Caco-2 (cell line): ENCODE measurements at regions not wholly inside any gene's neighbourhood (a gene's known extent, or its start where the extent isn't known, plus 50 kb on each side); places are given as distances from the start of the nearest gene placed in this dataset.

Experiments
- BruUV-seq: library from RNA; stranded (reverse); fragments of 400-500 nt; replicated peaks from 2 replicates; lab custom pipeline; 2021; lab: Mats Ljungman, UMichigan
- CTCF ChIA-PET: fragments of 300-600 bp; sonication (Branson Sonifier 250); formaldehyde crosslinking; loops from one replicate; lab custom pipeline; 2022; ENCODE audit warnings: antibody characterized with exemption; lab: Charles Lee
- POLR2A ChIA-PET: fragments of 300-600 bp; sonication (Branson Sonifier 250); formaldehyde crosslinking; loops from one replicate; lab custom pipeline; 2022; ENCODE audit warnings: antibody characterized with exemption; lab: Charles Lee
- DNase-seq, 2 experiments: peaks; one replicate each; pipeline versions ENCODE4 v3.0.0 to v3.0.0-alpha.2; 2020 to 2022
- H3K27me3 ChIP-seq: replicated peaks from 2 replicates; pipeline ENCODE4 v1.6.0; 2011; ENCODE audit warnings: low read length; ENCODE audit not compliant: control insufficient read depth, insufficient read depth
- H3K36me3 ChIP-seq: 2 replicates; pipeline ENCODE4 v1.5.1; 2011; ENCODE audit warnings: low read length; ENCODE audit not compliant: control insufficient read depth, insufficient read depth
- H3K4me1 ChIP-seq: fragments of 250-450 bp; sonication (Bioruptor Pico); 2 replicates; pipeline ENCODE4 v1.5.1; 2020; ENCODE audit warnings: mild to moderate bottlenecking
- H3K4me3 ChIP-seq: 2 replicates; pipeline ENCODE4 v1.5.1; 2011; ENCODE audit warnings: low read depth, mild to moderate bottlenecking, control low read depth, low read length
- H3K9me3 ChIP-seq: fragments of 250-450 bp; sonication (Bioruptor Pico); 2 replicates; pipeline ENCODE4 v1.5.1; 2020; ENCODE audit warnings: mild to moderate bottlenecking, moderate library complexity
- H3K27ac Mint-ChIP-seq: one replicate; pipeline ENCODE4 v1.8.0; 2022; ENCODE audit warnings: mixed read lengths; ENCODE audit not compliant: unreplicated experiment
- H3K27me3 Mint-ChIP-seq: one replicate; pipeline ENCODE4 v1.8.0; 2022; ENCODE audit warnings: mixed read lengths; ENCODE audit not compliant: insufficient read depth, unreplicated experiment
- H3K36me3 Mint-ChIP-seq: one replicate; pipeline ENCODE4 v1.8.0; 2022; ENCODE audit warnings: mild to moderate bottlenecking, mixed read lengths; ENCODE audit not compliant: insufficient read depth, unreplicated experiment
- H3K4me1 Mint-ChIP-seq: one replicate; pipeline ENCODE4 v1.8.0; 2022; ENCODE audit warnings: low read depth, mixed read lengths; ENCODE audit not compliant: unreplicated experiment
- H3K4me3 Mint-ChIP-seq: one replicate; pipeline ENCODE4 v1.8.0; 2022; ENCODE audit warnings: mild to moderate bottlenecking, moderate library complexity, mixed read lengths; ENCODE audit not compliant: unreplicated experiment
- H3K9me3 Mint-ChIP-seq: one replicate; pipeline ENCODE4 v1.8.0; 2022; ENCODE audit warnings: mixed read lengths; ENCODE audit not compliant: unreplicated experiment
- CTCF ChIP-seq, 2 experiments: fragments of 200-600 bp in 1 of 2; IDR thresholded peaks; 1 replicate in 1 of 2; 2 replicates in 1 of 2; pipeline versions ENCODE4 v1.5.1 to v1.8.0; 2011 to 2022; ENCODE audit warnings: antibody characterized with exemption in 1 of 2, control low read depth in 1 of 2, inconsistent platforms in 1 of 2, low read depth in 1 of 2, low read length in 1 of 2, mild to moderate bottlenecking in 1 of 2, moderate library complexity in 1 of 2; ENCODE audit not compliant: insufficient read depth in 1 of 2, severe bottlenecking in 1 of 2, unreplicated experiment in 1 of 2
- intact Hi-C: fragments of 100-400 bp; cut with micrococcal nuclease; formaldehyde crosslinking; loops from one replicate; pipeline ENCODE4 v1.10.0; 2022; ENCODE audit not compliant: unreplicated experiment

- intact Hi-C loops, result loop anchor here (5.0 kb wide), 1 partner anchor 195 kb away; the partner anchor contains the start of gene CEBPB
- BruUV-seq, result no TSS peak
- CTCF ChIA-PET, result interaction anchor here (0.5 to 1.0 kb wide), 4 partner anchors 71 to 293 kb away, joined by 3 to 9 read pairs (median 6); no protein-coding TSS in a partner anchor
- Mint-ChIP-seq H3K27ac (no peak overlapping the region), H3K4me1 (peaks cover 62% of the 10 kb centered on the region), H3K9me3 (no peaks in the 10 kb centered on the region), H3K4me3 (no peak overlapping the region), H3K36me3 (no peaks in the 10 kb centered on the region), H3K27me3 (no peaks in the 10 kb centered on the region)
- TF ChIP-seq CTCF (IDR thresholded peaks at IDR 0.05; ENCODE audit: insufficient read depth in 1 of 2, low read depth in 1 of 2, low read length in 1 of 2, severe bottlenecking in 1 of 2, unreplicated experiment in 1 of 2), result no peak
- DNase-seq, result peak; percentile 57 to 81
- peaks cover 60% of the 10 kb centered on the region for H3K4me1 ChIP-seq
- H3K9me3 ChIP-seq, result no peaks in the 10 kb centered on the region
- no peak overlapping the region for H3K4me3 ChIP-seq
- H3K36me3 ChIP-seq, result no peaks in the 10 kb centered on the region
- POLR2A ChIA-PET, result no interaction called here
- no peaks in the 10 kb centered on the region for H3K27me3 ChIP-seq
Observed at GRCh38 chr20:50387218-50387995, 122.8 kb upstream of the PTPN1 start.

GRCh38 chr20:50387996-50388332 is 122.2 kb upstream of the PTPN1 start:
- no peaks in the 10 kb centered on the region for H3K9me3 Mint-ChIP-seq
- no peak overlapping the region for H3K4me3 Mint-ChIP-seq
- peaks cover 62% of the 10 kb centered on the region for H3K4me1 Mint-ChIP-seq
- H3K9me3 ChIP-seq, result no peaks in the 10 kb centered on the region
- intact Hi-C loops, result loop anchor here (2.0 to 5.0 kb wide), 2 partner anchors 35 to 196 kb away; partner anchors contain the start of gene CEBPB
- POLR2A ChIA-PET, result no interaction called here
- H3K4me1 ChIP-seq, result peaks cover 61% of the 10 kb centered on the region
- BruUV-seq, result no TSS peak
- H3K27me3 Mint-ChIP-seq, result no peaks in the 10 kb centered on the region
- H3K4me3 ChIP-seq, result no peak overlapping the region
- no peak for DNase-seq
- no peaks in the 10 kb centered on the region for H3K27me3 ChIP-seq
- peak overlapping the region; percentile 67 for H3K27ac Mint-ChIP-seq
- CTCF ChIA-PET, result interaction anchor here (0.5 to 1.0 kb wide), 4 partner anchors 70 to 293 kb away, joined by 3 to 9 read pairs (median 6); no protein-coding TSS in a partner anchor
- no peak for TF ChIP-seq CTCF (IDR thresholded peaks at IDR 0.05; ENCODE audit: insufficient read depth in 1 of 2, low read depth in 1 of 2, low read length in 1 of 2, severe bottlenecking in 1 of 2, unreplicated experiment in 1 of 2)
- H3K36me3 Mint-ChIP-seq, result no peaks in the 10 kb centered on the region
- no peaks in the 10 kb centered on the region for H3K36me3 ChIP-seq

- POLR2A ChIA-PET, result interaction anchor here (0.6 kb wide), 1 partner anchor 56 kb away, joined by 3 read pairs; no protein-coding TSS in a partner anchor
- Mint-ChIP-seq H3K27ac (peak overlapping the region; percentile 67), H3K4me1 (peaks cover 60% of the 10 kb centered on the region), H3K9me3 (no peaks in the 10 kb centered on the region), H3K36me3 (no peaks in the 10 kb centered on the region), H3K27me3 (no peaks in the 10 kb centered on the region), H3K4me3 (peak overlapping the region; percentile 21)
- BruUV-seq, result TSS peak; percentile 29
- H3K36me3 ChIP-seq, result no peaks in the 10 kb centered on the region
- peaks cover 61% of the 10 kb centered on the region for H3K4me1 ChIP-seq
- no peak overlapping the region for H3K4me3 ChIP-seq
- intact Hi-C loops, result loop anchor here (1.0 to 5.0 kb wide), 3 partner anchors 34 to 197 kb away; partner anchors contain the start of gene CEBPB
- no peaks in the 10 kb centered on the region for H3K27me3 ChIP-seq
- no peak for TF ChIP-seq CTCF (IDR thresholded peaks at IDR 0.05; ENCODE audit: insufficient read depth in 1 of 2, low read depth in 1 of 2, low read length in 1 of 2, severe bottlenecking in 1 of 2, unreplicated experiment in 1 of 2)
- DNase-seq, result peak; percentile 84 to 90
- CTCF ChIA-PET, result interaction anchor here (0.6 to 1.0 kb wide), 4 partner anchors 11 to 69 kb away, joined by 3 to 9 read pairs (median 3); no protein-coding TSS in a partner anchor
- no peaks in the 10 kb centered on the region for H3K9me3 ChIP-seq
Observed at GRCh38 chr20:50388733-50389437, 121.3 kb upstream of the PTPN1 start.
